ENCODE measurements at regions not wholly inside any gene's neighbourhood (a gene's known extent, or its start where the extent isn't known, plus 50 kb on each side); places are given as distances from the start of the nearest gene placed in this dataset.

DNA sequence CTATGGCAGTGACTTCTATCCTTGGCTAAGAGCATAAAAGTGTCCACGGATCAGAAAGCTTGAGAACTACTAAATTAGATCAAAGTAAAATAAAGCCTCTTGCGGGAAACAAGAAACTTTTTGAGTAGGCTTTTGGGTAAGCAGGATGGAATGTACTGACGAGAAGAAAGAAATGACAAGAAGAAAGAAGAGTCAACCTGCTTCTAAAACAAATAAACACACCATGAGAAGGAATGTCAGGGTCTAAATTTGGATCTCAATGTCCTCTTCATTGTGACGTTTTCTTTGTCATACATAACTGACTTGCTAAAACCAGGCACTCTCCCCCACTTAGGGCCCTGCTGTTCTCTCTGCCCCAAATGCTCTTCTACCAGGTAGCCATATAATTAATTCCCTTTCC, 290.1 kb upstream of the PTGER4 start:
- Histone ChIP-seq H3K27me3 (ENCODE audit: low read depth, low read length) (no peaks in the 10 kb centered on the region), H3K27ac (ENCODE audit: low read length) (no peak overlapping the region), H3K4me1 (ENCODE audit: low read length) (peaks cover 46% of the 10 kb centered on the region), H3K9me3 (ENCODE audit: insufficient read depth, low read length) (no peaks in the 10 kb centered on the region), H3K4me3 (ENCODE audit: low read length) (no peak overlapping the region), H3K36me3 (replicated peaks; ENCODE audit: low read depth, low read length) (no peaks in the 10 kb centered on the region), H3K9ac (ENCODE audit: low read length) (no peak overlapping the region), H3K4me2 (ENCODE audit: low read length) (no peak overlapping the region), H2AFZ (ENCODE audit: low read depth, low read length) (no peak overlapping the region), H3K79me2 (ENCODE audit: low read length) (no peaks in the 10 kb centered on the region), H4K20me1 (ENCODE audit: insufficient read depth, low read length) (no peaks in the 10 kb centered on the region)
- TF ChIP-seq, protein P1, sequence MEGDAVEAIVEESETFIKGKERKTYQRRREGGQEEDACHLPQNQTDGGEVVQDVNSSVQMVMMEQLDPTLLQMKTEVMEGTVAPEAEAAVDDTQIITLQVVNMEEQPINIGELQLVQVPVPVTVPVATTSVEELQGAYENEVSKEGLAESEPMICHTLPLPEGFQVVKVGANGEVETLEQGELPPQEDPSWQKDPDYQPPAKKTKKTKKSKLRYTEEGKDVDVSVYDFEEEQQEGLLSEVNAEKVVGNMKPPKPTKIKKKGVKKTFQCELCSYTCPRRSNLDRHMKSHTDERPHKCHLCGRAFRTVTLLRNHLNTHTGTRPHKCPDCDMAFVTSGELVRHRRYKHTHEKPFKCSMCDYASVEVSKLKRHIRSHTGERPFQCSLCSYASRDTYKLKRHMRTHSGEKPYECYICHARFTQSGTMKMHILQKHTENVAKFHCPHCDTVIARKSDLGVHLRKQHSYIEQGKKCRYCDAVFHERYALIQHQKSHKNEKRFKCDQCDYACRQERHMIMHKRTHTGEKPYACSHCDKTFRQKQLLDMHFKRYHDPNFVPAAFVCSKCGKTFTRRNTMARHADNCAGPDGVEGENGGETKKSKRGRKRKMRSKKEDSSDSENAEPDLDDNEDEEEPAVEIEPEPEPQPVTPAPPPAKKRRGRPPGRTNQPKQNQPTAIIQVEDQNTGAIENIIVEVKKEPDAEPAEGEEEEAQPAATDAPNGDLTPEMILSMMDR (IDR thresholded peaks at IDR 0.05; ENCODE audit: low read depth, low read length): no peak
- no peak for TF ChIP-seq EZH2phosphoT487 (IDR thresholded peaks at IDR 0.05; ENCODE audit: low read depth)

DNA sequence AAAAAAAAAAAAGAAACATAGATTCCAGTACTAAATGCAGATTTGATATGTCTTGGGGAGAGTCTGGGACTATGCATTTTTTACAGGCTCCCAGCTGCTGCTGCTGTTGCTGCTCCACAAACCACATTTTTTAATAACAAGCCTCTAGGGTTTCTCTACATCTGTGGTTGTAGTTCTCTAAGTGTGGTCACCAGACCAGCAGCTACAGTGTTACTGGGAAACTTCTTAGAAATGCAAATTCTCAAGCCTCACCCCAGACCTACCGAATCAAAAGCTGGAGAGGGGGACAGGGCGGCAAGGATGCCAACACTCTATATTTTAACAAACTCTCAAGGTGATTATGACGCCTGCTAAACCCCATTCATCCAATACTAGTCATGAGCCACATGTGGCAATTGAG, 293.4 kb upstream of the PTGER4 start:
- H3K4me2 ChIP-seq (ENCODE audit: low read length): peak overlapping the region; percentile 77
- peak overlapping the region; percentile 85 for H3K27ac ChIP-seq (ENCODE audit: low read length)
- peak overlapping the region; percentile 38; the same call in 1 of the 2 replicates for H3K9ac ChIP-seq (ENCODE audit: low read length)
- no peaks in the 10 kb centered on the region for H3K9me3 ChIP-seq (ENCODE audit: insufficient read depth, low read length)
- no peak overlapping the region for H2AFZ ChIP-seq (ENCODE audit: low read depth, low read length)
- no peaks in the 10 kb centered on the region for H3K79me2 ChIP-seq (ENCODE audit: low read length)
- H4K20me1 ChIP-seq (ENCODE audit: insufficient read depth, low read length): no peaks in the 10 kb centered on the region
- no peaks in the 10 kb centered on the region for H3K27me3 ChIP-seq (ENCODE audit: low read depth, low read length)
- TF ChIP-seq EZH2phosphoT487 (IDR thresholded peaks at IDR 0.05; ENCODE audit: low read depth): no peak
- TF ChIP-seq, protein P1 (IDR thresholded peaks at IDR 0.05; ENCODE audit: low read depth, low read length): no peak
- peak overlapping the region; percentile 13; the same call in 1 of the 2 replicates for H3K4me3 ChIP-seq (ENCODE audit: low read length)
- H3K36me3 ChIP-seq (replicated peaks; ENCODE audit: low read depth, low read length): no peaks in the 10 kb centered on the region
- H3K4me1 ChIP-seq (ENCODE audit: low read length): peaks cover 67% of the 10 kb centered on the region

DNA sequence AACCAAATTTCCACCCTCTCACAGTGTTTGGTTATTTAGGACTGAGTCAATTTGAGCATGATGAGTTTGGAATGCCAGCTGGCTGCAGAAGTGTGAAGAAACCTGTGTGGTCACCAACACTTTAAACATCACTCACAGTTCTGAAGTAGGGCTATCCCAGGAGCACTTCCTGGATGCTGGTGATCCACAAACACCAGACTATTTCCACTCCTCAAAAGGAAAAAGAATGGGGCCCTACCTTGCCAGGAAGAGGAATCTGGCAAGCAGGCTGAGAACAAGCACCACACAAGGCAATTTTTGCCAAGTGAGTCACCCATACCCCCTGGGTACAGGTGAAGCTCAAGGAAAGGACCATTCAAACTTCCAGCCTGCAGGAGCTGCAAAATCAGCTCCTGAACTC, 294.2 kb upstream of the PTGER4 start:
- no peaks in the 10 kb centered on the region for H3K79me2 ChIP-seq (ENCODE audit: low read length)
- H3K27ac ChIP-seq (ENCODE audit: low read length): peak overlapping the region; percentile 85
- peaks cover 67% of the 10 kb centered on the region for H3K4me1 ChIP-seq (ENCODE audit: low read length)
- H3K27me3 ChIP-seq (ENCODE audit: low read depth, low read length): no peaks in the 10 kb centered on the region
- H3K9me3 ChIP-seq (ENCODE audit: insufficient read depth, low read length): no peaks in the 10 kb centered on the region
- TF ChIP-seq EZH2phosphoT487 (IDR thresholded peaks at IDR 0.05; ENCODE audit: low read depth): no peak
- TF ChIP-seq, protein P1 (IDR thresholded peaks at IDR 0.05; ENCODE audit: low read depth, low read length): no peak
- H4K20me1 ChIP-seq (ENCODE audit: insufficient read depth, low read length): no peaks in the 10 kb centered on the region
- no peak overlapping the region for H2AFZ ChIP-seq (ENCODE audit: low read depth, low read length)
- peak overlapping the region; percentile 77 for H3K4me2 ChIP-seq (ENCODE audit: low read length)
- H3K4me3 ChIP-seq (ENCODE audit: low read length): peak overlapping the region; percentile 13
- H3K36me3 ChIP-seq (replicated peaks; ENCODE audit: low read depth, low read length): no peaks in the 10 kb centered on the region
- peak overlapping the region; percentile 38 for H3K9ac ChIP-seq (ENCODE audit: low read length)

DNA sequence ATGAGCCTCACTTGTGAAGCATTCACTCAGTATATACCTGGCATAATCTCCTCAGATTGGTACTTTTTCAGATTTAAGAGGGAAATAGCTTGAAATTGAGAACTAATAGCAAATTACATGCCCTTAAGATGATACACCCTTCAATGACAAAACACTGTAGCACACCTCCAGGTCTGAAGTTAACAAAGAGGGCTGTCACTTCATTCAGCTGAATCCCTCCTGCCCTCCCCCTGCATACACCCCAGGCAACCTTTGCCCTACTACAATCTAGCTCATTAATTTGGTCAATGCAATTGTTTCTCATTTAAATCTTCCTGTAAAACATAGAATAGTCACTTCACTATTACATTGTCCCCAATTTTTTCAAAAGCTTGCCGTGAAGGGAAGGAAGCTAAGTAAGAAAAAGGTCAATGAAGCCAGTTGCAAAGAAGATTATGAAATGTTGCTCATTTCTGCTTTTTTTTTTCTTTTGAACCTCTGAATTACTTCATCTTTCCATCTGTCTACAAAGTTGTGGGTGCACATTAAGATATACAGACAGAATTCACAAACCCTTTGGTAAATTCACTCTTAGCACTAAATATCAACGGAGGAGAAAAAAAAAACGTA, 294.8 kb upstream of the PTGER4 start:
- TF ChIP-seq, protein P1 (IDR thresholded peaks at IDR 0.05; ENCODE audit: low read depth, low read length): no peak
- TF ChIP-seq EZH2phosphoT487 (IDR thresholded peaks at IDR 0.05; ENCODE audit: low read depth): no peak
- no peaks in the 10 kb centered on the region for H3K9me3 ChIP-seq (ENCODE audit: insufficient read depth, low read length)
- H3K4me3 ChIP-seq (ENCODE audit: low read length): peak overlapping the region; percentile 40
- H3K9ac ChIP-seq (ENCODE audit: low read length): peak overlapping the region; percentile 38
- no peaks in the 10 kb centered on the region for H4K20me1 ChIP-seq (ENCODE audit: insufficient read depth, low read length)
- H3K4me1 ChIP-seq (ENCODE audit: low read length): peaks cover 67% of the 10 kb centered on the region
- H3K79me2 ChIP-seq (ENCODE audit: low read length): no peaks in the 10 kb centered on the region
- peak overlapping the region; percentile 85 for H3K27ac ChIP-seq (ENCODE audit: low read length)
- H3K36me3 ChIP-seq (replicated peaks; ENCODE audit: low read depth, low read length): no peaks in the 10 kb centered on the region
- peak overlapping the region; percentile 77 for H3K4me2 ChIP-seq (ENCODE audit: low read length)
- H2AFZ ChIP-seq (ENCODE audit: low read depth, low read length): no peak overlapping the region
- H3K27me3 ChIP-seq (ENCODE audit: low read depth, low read length): no peaks in the 10 kb centered on the region

Data from OCI-LY3 (cell line).